Naive thymus-derived CD4-positive, alpha-beta T cell (primary cell): ENCODE measurements at regions not wholly inside any gene's neighbourhood (a gene's known extent, or its start where the extent isn't known, plus 50 kb on each side); places are given as distances from the start of the nearest gene placed in this dataset.

Experiments used
- ATAC-seq: fragments of 150-1000 bp; cut with Tn5 transposase; 2 replicates; pipeline ENCODE4 v1.10.0; 2021; ENCODE audit warnings: mild to moderate bottlenecking, moderate library complexity
- CTCF ChIA-PET: fragments of 350-600 bp; sonication (Branson Sonifier 250); formaldehyde crosslinking; loops from one replicate; lab custom pipeline; 2021; ENCODE audit warnings: antibody characterized with exemption; lab: Charles Lee
- POLR2A ChIA-PET: fragments of 350-600 bp; sonication (Branson Sonifier 250); formaldehyde crosslinking; loops from one replicate; lab custom pipeline; 2021; ENCODE audit warnings: antibody characterized with exemption, inconsistent platforms; lab: Charles Lee
- DNase-seq, 9 donors: peaks; one replicate each; pipeline versions ENCODE4 v3.0.0 to v3.0.0-alpha.2; 2020 to 2022; ENCODE audit warnings: mixed read lengths in 1 of 9
- H3K27ac ChIP-seq: one replicate; pipeline ENCODE4 v1.7.0; 2013; ENCODE audit warnings: mild to moderate bottlenecking, low read depth, low read length, moderate library complexity
- H3K27me3 ChIP-seq, 2 donors: one replicate each; pipeline ENCODE4 v1.7.0; 2013; ENCODE audit warnings: low read length in 2 of 2, mild to moderate bottlenecking in 2 of 2, moderate library complexity in 2 of 2; ENCODE audit not compliant: control insufficient read depth in 2 of 2, insufficient read depth in 2 of 2
- H3K36me3 ChIP-seq, 3 experiments: 1 replicate in 2 of 3; 2 replicates in 1 of 3; pipeline ENCODE4 v1.7.0; 2013; ENCODE audit warnings: low read length in 3 of 3, mild to moderate bottlenecking in 3 of 3, moderate library complexity in 1 of 3; ENCODE audit not compliant: insufficient read depth in 3 of 3, control insufficient read depth in 2 of 3
- H3K4me1 ChIP-seq, 2 donors: one replicate each; pipeline ENCODE4 v1.7.0; 2013; ENCODE audit warnings: low read length in 2 of 2, mild to moderate bottlenecking in 2 of 2, moderate library complexity in 1 of 2; ENCODE audit not compliant: control insufficient read depth in 2 of 2, insufficient read depth in 2 of 2
- H3K4me3 ChIP-seq: 2 replicates; pipeline ENCODE4 v1.7.0; 2013; ENCODE audit warnings: mild to moderate bottlenecking, low read length
- H3K9me3 ChIP-seq, 3 experiments: 1 replicate in 2 of 3; 2 replicates in 1 of 3; pipeline ENCODE4 v1.7.0; 2013; ENCODE audit warnings: low read length in 3 of 3; ENCODE audit not compliant: control insufficient read depth in 2 of 3
- H3K27ac Mint-ChIP-seq, 9 donors: one replicate each; pipeline ENCODE4 v1.8.0; 2020 to 2022; ENCODE audit warnings: mixed read lengths in 9 of 9, mild to moderate bottlenecking in 8 of 9, moderate library complexity in 5 of 9, inconsistent platforms in 2 of 9
- H3K27me3 Mint-ChIP-seq, 5 donors: one replicate each; pipeline ENCODE4 v1.8.0; 2021 to 2022; ENCODE audit warnings: mixed read lengths in 5 of 5, mild to moderate bottlenecking in 1 of 5
- H3K36me3 Mint-ChIP-seq, 5 donors: one replicate each; pipeline ENCODE4 v1.8.0; 2020 to 2022; ENCODE audit warnings: mixed read lengths in 5 of 5, mild to moderate bottlenecking in 3 of 5, inconsistent platforms in 1 of 5
- H3K4me1 Mint-ChIP-seq, 7 donors: one replicate each; pipeline ENCODE4 v1.8.0; 2020 to 2022; ENCODE audit warnings: mixed read lengths in 7 of 7, mild to moderate bottlenecking in 3 of 7, inconsistent platforms in 1 of 7
- H3K4me3 Mint-ChIP-seq, 10 donors: one replicate each; pipeline ENCODE4 v1.8.0; 2020 to 2022; ENCODE audit warnings: mild to moderate bottlenecking in 10 of 10, mixed read lengths in 10 of 10, moderate library complexity in 6 of 10, inconsistent platforms in 2 of 10
- H3K9me3 Mint-ChIP-seq, 11 donors: one replicate each; pipeline ENCODE4 v1.8.0; 2020 to 2022; ENCODE audit warnings: mixed read lengths in 11 of 11, mild to moderate bottlenecking in 4 of 11, inconsistent platforms in 1 of 11, moderate library complexity in 1 of 11
- intact Hi-C, 2 donors: fragments of 100-400 bp; cut with micrococcal nuclease; formaldehyde crosslinking; loops; one replicate each; pipeline ENCODE4 v1.15.1; 2023

- ChIA-PET CTCF (no interaction called here), POLR2A (no interaction called here)
- H3K27ac ChIP-seq = no peak overlapping the region
- H3K4me3 Mint-ChIP-seq = no peak overlapping the region
- no peaks in the 10 kb centered on the region for H3K4me1 ChIP-seq
- H3K27me3 ChIP-seq = no peaks in the 10 kb centered on the region
- H3K9me3 Mint-ChIP-seq = peaks cover 0 to 2% (median 0%) of the 10 kb centered on the region in 11 donors
- DNase-seq = no peak
- no peak overlapping the region for H3K4me3 ChIP-seq
- H3K27me3 Mint-ChIP-seq = peaks cover 1 to 23% (median 14%) of the 10 kb centered on the region in 5 donors
- no peak overlapping the region for H3K27ac Mint-ChIP-seq
- peaks cover 0 to 1% (median 0%) of the 10 kb centered on the region in 7 donors for H3K4me1 Mint-ChIP-seq
- no peak for ATAC-seq
- no peaks in the 10 kb centered on the region for H3K36me3 ChIP-seq
- no peaks in the 10 kb centered on the region for H3K9me3 ChIP-seq
- intact Hi-C loops = no loop called here
- no peaks in the 10 kb centered on the region for H3K36me3 Mint-ChIP-seq
Measured at GRCh38 chr2:122000556-122001340, 245.3 kb downstream of the TSN start.

GRCh38 chr2:122001441-122001874 lies 246.0 kb downstream of the TSN start:
- no peak overlapping the region for H3K27ac Mint-ChIP-seq
- Histone ChIP-seq H3K36me3 (no peaks in the 10 kb centered on the region), H3K27me3 (no peaks in the 10 kb centered on the region), H3K4me3 (no peak overlapping the region), H3K27ac (no peak overlapping the region), H3K9me3 (no peaks in the 10 kb centered on the region), H3K4me1 (no peaks in the 10 kb centered on the region)
- H3K4me1 Mint-ChIP-seq = peaks cover 0 to 2% (median 0%) of the 10 kb centered on the region in 7 donors
- intact Hi-C loops = no loop called here
- DNase-seq (no peak), ATAC-seq (no peak)
- H3K27me3 Mint-ChIP-seq = peaks cover 7 to 16% (median 14%) of the 10 kb centered on the region in 5 donors
- ChIA-PET CTCF (no interaction called here), POLR2A (no interaction called here)
- peaks cover 0 to 2% (median 0%) of the 10 kb centered on the region in 11 donors for H3K9me3 Mint-ChIP-seq
- H3K4me3 Mint-ChIP-seq = no peak overlapping the region
- no peaks in the 10 kb centered on the region for H3K36me3 Mint-ChIP-seq

- no peaks in the 10 kb centered on the region for H3K27me3 ChIP-seq
- no peak overlapping the region for H3K4me3 Mint-ChIP-seq
- peaks cover 4 to 24% (median 9%) of the 10 kb centered on the region in 5 donors for H3K27me3 Mint-ChIP-seq
- DNase-seq (no peak), ATAC-seq (no peak)
- POLR2A ChIA-PET = no interaction called here
- H3K4me1 Mint-ChIP-seq = peaks cover 0 to 2% (median 0%) of the 10 kb centered on the region in 7 donors
- H3K4me3 ChIP-seq = no peak overlapping the region
- no peaks in the 10 kb centered on the region for H3K9me3 ChIP-seq
- CTCF ChIA-PET = no interaction called here
- H3K36me3 Mint-ChIP-seq = no peaks in the 10 kb centered on the region
- H3K4me1 ChIP-seq = no peaks in the 10 kb centered on the region
- peaks cover 0 to 2% (median 0%) of the 10 kb centered on the region in 11 donors for H3K9me3 Mint-ChIP-seq
- no peaks in the 10 kb centered on the region for H3K36me3 ChIP-seq
- H3K27ac Mint-ChIP-seq = no peak overlapping the region
- H3K27ac ChIP-seq = no peak overlapping the region
- intact Hi-C loops = no loop called here
Measured at GRCh38 chr2:122003196-122003940, 247.9 kb downstream of the TSN start.

- ChIA-PET CTCF (no interaction called here), POLR2A (no interaction called here)
- Histone ChIP-seq H3K9me3 (no peaks in the 10 kb centered on the region), H3K36me3 (no peaks in the 10 kb centered on the region), H3K27me3 (no peaks in the 10 kb centered on the region), H3K27ac (no peak overlapping the region), H3K4me1 (no peaks in the 10 kb centered on the region), H3K4me3 (no peak overlapping the region)
- H3K9me3 Mint-ChIP-seq = peaks cover 0 to 4% (median 0%) of the 10 kb centered on the region in 11 donors
- DNase-seq = no peak
- intact Hi-C loops = no loop called here
- no peak overlapping the region for H3K27ac Mint-ChIP-seq
- no peak for ATAC-seq
- H3K4me1 Mint-ChIP-seq = peaks cover 0 to 2% (median 0%) of the 10 kb centered on the region in 7 donors
- no peak overlapping the region for H3K4me3 Mint-ChIP-seq
- H3K27me3 Mint-ChIP-seq = peaks cover 4 to 21% (median 9%) of the 10 kb centered on the region in 5 donors
- no peaks in the 10 kb centered on the region for H3K36me3 Mint-ChIP-seq
Measured at GRCh38 chr2:122007126-122007525, 251.7 kb downstream of the TSN start.

DNA sequence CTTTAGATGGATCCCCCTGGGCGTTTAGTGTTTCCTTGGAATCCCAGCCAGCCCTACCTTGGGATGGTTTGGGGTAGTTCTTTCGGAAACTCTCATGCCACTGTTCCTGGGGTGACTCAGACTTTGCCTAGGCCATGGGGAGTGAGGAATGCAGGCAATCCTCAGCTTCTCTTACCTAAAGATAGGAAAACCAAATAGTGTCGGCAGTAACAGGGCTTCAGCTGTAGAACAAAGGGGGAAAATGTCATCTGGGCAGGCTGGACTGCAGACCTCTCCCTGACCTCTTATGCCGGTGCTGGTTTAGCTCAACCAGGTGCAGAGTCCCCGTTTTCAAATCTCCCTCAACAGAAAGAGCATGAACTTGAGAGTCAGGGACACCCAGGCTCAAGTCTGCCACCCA lies 252.1 kb downstream of the TSN start:
- Mint-ChIP-seq H3K4me1 (peaks cover 0 to 2% (median 0%) of the 10 kb centered on the region in 7 donors), H3K9me3 (peaks cover 0 to 4% (median 0%) of the 10 kb centered on the region in 11 donors), H3K27me3 (peaks cover 4 to 21% (median 9%) of the 10 kb centered on the region in 5 donors), H3K4me3 (no peak overlapping the region), H3K36me3 (no peaks in the 10 kb centered on the region), H3K27ac (no peak overlapping the region)
- Histone ChIP-seq H3K9me3 (no peaks in the 10 kb centered on the region), H3K4me3 (no peak overlapping the region), H3K27ac (no peak overlapping the region), H3K27me3 (no peaks in the 10 kb centered on the region), H3K4me1 (no peaks in the 10 kb centered on the region), H3K36me3 (no peaks in the 10 kb centered on the region)
- DNase-seq (no peak), ATAC-seq (no peak)
- ChIA-PET POLR2A (no interaction called here), CTCF (no interaction called here)
- intact Hi-C loops = no loop called here

GRCh38 chr2:122009561-122009960 lies 254.1 kb downstream of the TSN start:
- ChIA-PET CTCF (no interaction called here), POLR2A (no interaction called here)
- no peak for ATAC-seq
- no peaks in the 10 kb centered on the region for H3K4me1 ChIP-seq
- peaks cover under 1 to 21% (median 9%) of the 10 kb centered on the region in 5 donors for H3K27me3 Mint-ChIP-seq
- H3K36me3 Mint-ChIP-seq = no peaks in the 10 kb centered on the region
- H3K27ac ChIP-seq = no peak overlapping the region
- DNase-seq = no peak
- no peak overlapping the region for H3K27ac Mint-ChIP-seq
- no peaks in the 10 kb centered on the region for H3K9me3 ChIP-seq
- no peaks in the 10 kb centered on the region for H3K36me3 ChIP-seq
- H3K27me3 ChIP-seq = no peaks in the 10 kb centered on the region
- no peak overlapping the region for H3K4me3 ChIP-seq
- peaks cover 0 to 2% (median 0%) of the 10 kb centered on the region in 7 donors for H3K4me1 Mint-ChIP-seq
- H3K4me3 Mint-ChIP-seq = no peak overlapping the region
- intact Hi-C loops = no loop called here
- H3K9me3 Mint-ChIP-seq = peaks cover 0 to 4% (median 0%) of the 10 kb centered on the region in 11 donors
